ENCODE measurements at regions not wholly inside any gene's neighbourhood (a gene's known extent, or its start where the extent isn't known, plus 50 kb on each side); places are given as distances from the start of the nearest gene placed in this dataset.
"Not testable (repeated sequence)": the region's sequence is repeated elsewhere in the genome, so short reads cannot be mapped to it uniquely, and the experiment has no call there.

- no peaks in the 10 kb centered on the region for H3K36me3 ChIP-seq (ENCODE audit: insufficient read depth, insufficient read length, low read length)
- H3K4me3 ChIP-seq (ENCODE audit: insufficient read length, low read depth) = no peak overlapping the region
- TF ChIP-seq ZNF274 (IDR thresholded peaks at IDR 0.05; ENCODE audit: low read depth, low read length) (no peak), YY1 (IDR thresholded peaks at IDR 0.05; ENCODE audit: insufficient read depth, insufficient read length) (no peak), SUZ12 (IDR thresholded peaks at IDR 0.05; ENCODE audit: extremely low read depth, insufficient read depth, insufficient read length) (no peak)
- no peak for DNase-seq (ENCODE audit: low read depth, low spot score)
- H3K9me3 ChIP-seq (ENCODE audit: insufficient read depth, low read length) = no peaks in the 10 kb centered on the region
- no peak overlapping the region for H3K9ac ChIP-seq (ENCODE audit: insufficient read length, low read depth)
- H3K27me3 ChIP-seq (ENCODE audit: insufficient read depth, insufficient read length) = no peaks in the 10 kb centered on the region
- H3K4me1 ChIP-seq (ENCODE audit: insufficient read depth, insufficient read length) = no peaks in the 10 kb centered on the region
Observed at GRCh38 chr13:87821512-87821911, 150.3 kb downstream of the SLITRK5 start.

- H3K4me1 ChIP-seq (ENCODE audit: insufficient read depth, insufficient read length); H3K27me3 ChIP-seq (ENCODE audit: insufficient read depth, insufficient read length); H3K36me3 ChIP-seq (ENCODE audit: insufficient read depth, insufficient read length, low read length); H3K4me3 ChIP-seq (ENCODE audit: insufficient read length, low read depth); H3K9ac ChIP-seq (ENCODE audit: insufficient read length, low read depth); H3K9me3 ChIP-seq (ENCODE audit: insufficient read depth, low read length); DNase-seq (ENCODE audit: low read depth, low spot score): not testable (repeated sequence)
Observed at GRCh38 chr13:87826301-87826700, 155.1 kb downstream of the SLITRK5 start.

- Histone ChIP-seq H3K4me3 (ENCODE audit: insufficient read length, low read depth) (no peak overlapping the region), H3K4me1 (ENCODE audit: insufficient read depth, insufficient read length) (no peaks in the 10 kb centered on the region), H3K9me3 (ENCODE audit: insufficient read depth, low read length) (no peaks in the 10 kb centered on the region), H3K36me3 (ENCODE audit: insufficient read depth, insufficient read length, low read length) (no peaks in the 10 kb centered on the region), H3K27me3 (ENCODE audit: insufficient read depth, insufficient read length) (no peaks in the 10 kb centered on the region), H3K9ac (ENCODE audit: insufficient read length, low read depth) (no peak overlapping the region)
- TF ChIP-seq SUZ12 (IDR thresholded peaks at IDR 0.05; ENCODE audit: extremely low read depth, insufficient read depth, insufficient read length) (no peak), ZNF274 (IDR thresholded peaks at IDR 0.05; ENCODE audit: low read depth, low read length) (no peak), YY1 (IDR thresholded peaks at IDR 0.05; ENCODE audit: insufficient read depth, insufficient read length) (no peak)
- no peak for DNase-seq (ENCODE audit: low read depth, low spot score)
Observed at GRCh38 chr13:87827479-87827878, 156.3 kb downstream of the SLITRK5 start.

DNA sequence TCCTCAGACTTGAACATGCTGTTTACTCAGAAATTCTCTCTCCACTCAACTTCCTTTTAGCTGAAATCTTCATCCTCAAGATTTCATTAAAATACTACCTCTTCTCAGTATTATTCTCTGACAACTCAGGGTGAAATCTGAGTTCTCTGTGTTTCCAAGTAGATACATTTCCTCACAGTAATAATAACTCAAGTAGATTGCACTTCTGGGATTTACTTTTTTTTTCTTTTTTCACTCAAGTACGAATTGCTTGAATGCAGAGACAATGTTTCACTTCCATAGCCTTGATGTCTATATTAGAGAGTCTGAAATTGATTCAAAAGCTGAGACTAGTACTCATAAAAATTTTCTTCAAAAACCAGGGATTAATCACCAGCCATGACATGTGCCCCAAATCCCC, 166.4 kb downstream of the SLITRK5 start:
- no peaks in the 10 kb centered on the region for H3K36me3 ChIP-seq (ENCODE audit: insufficient read depth, insufficient read length, low read length)
- no peaks in the 10 kb centered on the region for H3K4me1 ChIP-seq (ENCODE audit: insufficient read depth, insufficient read length)
- DNase-seq (ENCODE audit: low read depth, low spot score) = no peak
- TF ChIP-seq SUZ12 (IDR thresholded peaks at IDR 0.05; ENCODE audit: extremely low read depth, insufficient read depth, insufficient read length) (no peak), ZNF274 (IDR thresholded peaks at IDR 0.05; ENCODE audit: low read depth, low read length) (no peak), YY1 (IDR thresholded peaks at IDR 0.05; ENCODE audit: insufficient read depth, insufficient read length) (no peak)
- no peaks in the 10 kb centered on the region for H3K9me3 ChIP-seq (ENCODE audit: insufficient read depth, low read length)
- no peaks in the 10 kb centered on the region for H3K27me3 ChIP-seq (ENCODE audit: insufficient read depth, insufficient read length)
- no peak overlapping the region for H3K9ac ChIP-seq (ENCODE audit: insufficient read length, low read depth)
- H3K4me3 ChIP-seq (ENCODE audit: insufficient read length, low read depth) = no peak overlapping the region

DNA sequence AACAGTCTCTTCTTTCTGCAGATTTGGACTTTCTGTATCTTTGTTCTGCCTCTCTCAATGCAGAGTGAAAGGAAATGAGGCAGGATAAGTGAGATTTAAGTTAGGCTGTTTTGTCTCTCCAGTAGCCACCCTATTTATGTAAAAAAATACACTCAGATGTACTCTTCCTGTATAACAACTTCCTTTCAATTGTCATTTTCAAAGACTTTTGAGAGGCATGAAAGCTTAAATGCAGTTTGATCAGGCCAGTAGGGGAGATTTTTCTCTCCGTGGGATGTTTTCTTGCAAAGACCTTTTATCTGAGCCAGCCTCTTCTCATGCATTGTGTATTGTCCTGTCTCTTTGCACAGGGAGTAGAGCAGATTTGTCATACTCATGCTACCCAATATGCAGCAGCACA, 166.8 kb downstream of the SLITRK5 start:
- no peak for DNase-seq (ENCODE audit: low read depth, low spot score)
- Histone ChIP-seq H3K4me3 (ENCODE audit: insufficient read length, low read depth) (no peak overlapping the region), H3K36me3 (ENCODE audit: insufficient read depth, insufficient read length, low read length) (no peaks in the 10 kb centered on the region), H3K9ac (ENCODE audit: insufficient read length, low read depth) (no peak overlapping the region), H3K4me1 (ENCODE audit: insufficient read depth, insufficient read length) (no peaks in the 10 kb centered on the region), H3K9me3 (ENCODE audit: insufficient read depth, low read length) (no peaks in the 10 kb centered on the region), H3K27me3 (ENCODE audit: insufficient read depth, insufficient read length) (no peaks in the 10 kb centered on the region)
- TF ChIP-seq YY1 (IDR thresholded peaks at IDR 0.05; ENCODE audit: insufficient read depth, insufficient read length) (no peak), ZNF274 (IDR thresholded peaks at IDR 0.05; ENCODE audit: low read depth, low read length) (no peak), SUZ12 (IDR thresholded peaks at IDR 0.05; ENCODE audit: extremely low read depth, insufficient read depth, insufficient read length) (no peak)

DNA sequence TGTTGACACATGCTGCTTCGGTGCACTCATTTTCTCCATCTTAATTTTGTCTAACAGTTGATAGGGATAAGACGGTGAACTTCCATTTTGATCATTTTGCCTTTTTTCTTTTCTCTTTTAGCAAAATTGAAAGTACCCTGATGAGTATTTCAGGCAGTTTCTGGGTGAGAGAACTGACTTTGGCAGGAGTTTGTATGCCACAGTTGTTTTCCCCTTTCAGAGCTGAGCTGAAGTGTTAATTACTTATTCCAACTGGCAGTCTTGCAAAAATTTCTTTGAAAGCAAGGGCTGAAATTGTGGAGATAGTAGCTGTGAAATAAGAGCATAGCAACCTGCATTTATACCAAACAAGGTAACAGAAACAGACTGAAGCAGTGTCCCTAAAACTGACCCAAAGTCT, 180.2 kb downstream of the SLITRK5 start:
- no peaks in the 10 kb centered on the region for H3K36me3 ChIP-seq (ENCODE audit: insufficient read depth, insufficient read length, low read length)
- no peak for DNase-seq (ENCODE audit: low read depth, low spot score)
- H3K4me1 ChIP-seq (ENCODE audit: insufficient read depth, insufficient read length) = no peaks in the 10 kb centered on the region
- TF ChIP-seq ZNF274 (IDR thresholded peaks at IDR 0.05; ENCODE audit: low read depth, low read length) (no peak), SUZ12 (IDR thresholded peaks at IDR 0.05; ENCODE audit: extremely low read depth, insufficient read depth, insufficient read length) (no peak), YY1 (IDR thresholded peaks at IDR 0.05; ENCODE audit: insufficient read depth, insufficient read length) (no peak)
- H3K9ac ChIP-seq (ENCODE audit: insufficient read length, low read depth) = no peak overlapping the region
- H3K4me3 ChIP-seq (ENCODE audit: insufficient read length, low read depth) = no peak overlapping the region
- H3K27me3 ChIP-seq (ENCODE audit: insufficient read depth, insufficient read length) = no peaks in the 10 kb centered on the region
- no peaks in the 10 kb centered on the region for H3K9me3 ChIP-seq (ENCODE audit: insufficient read depth, low read length)

- Histone ChIP-seq H3K9ac (ENCODE audit: insufficient read length, low read depth) (no peak overlapping the region), H3K9me3 (ENCODE audit: insufficient read depth, low read length) (no peaks in the 10 kb centered on the region), H3K36me3 (ENCODE audit: insufficient read depth, insufficient read length, low read length) (no peaks in the 10 kb centered on the region), H3K27me3 (ENCODE audit: insufficient read depth, insufficient read length) (no peaks in the 10 kb centered on the region), H3K4me3 (ENCODE audit: insufficient read length, low read depth) (no peak overlapping the region), H3K4me1 (ENCODE audit: insufficient read depth, insufficient read length) (no peaks in the 10 kb centered on the region)
- no peak for DNase-seq (ENCODE audit: low read depth, low spot score)
- TF ChIP-seq ZNF274 (IDR thresholded peaks at IDR 0.05; ENCODE audit: low read depth, low read length) (no peak), SUZ12 (IDR thresholded peaks at IDR 0.05; ENCODE audit: extremely low read depth, insufficient read depth, insufficient read length) (no peak), YY1 (IDR thresholded peaks at IDR 0.05; ENCODE audit: insufficient read depth, insufficient read length) (no peak)
Observed at GRCh38 chr13:87855553-87855952, 184.4 kb downstream of the SLITRK5 start.

DNA sequence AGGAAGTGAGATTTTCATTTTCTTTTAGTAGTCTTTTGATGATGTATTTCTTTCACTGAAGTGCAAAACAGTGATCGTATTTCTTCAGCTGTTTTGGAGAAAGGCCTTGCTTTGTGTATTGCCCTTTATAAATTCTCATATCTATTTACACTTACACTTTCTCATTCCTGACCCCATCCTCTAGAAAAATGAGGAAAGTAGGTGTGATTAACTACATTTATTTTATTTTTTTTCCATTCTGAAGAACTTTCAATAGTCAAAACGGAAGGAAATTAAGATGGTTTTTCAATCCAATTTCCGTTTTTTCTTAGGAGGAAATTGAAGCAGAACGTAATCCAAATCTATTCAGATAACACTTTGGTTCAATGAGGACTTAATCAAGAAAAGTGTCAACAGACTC, 188.1 kb downstream of the SLITRK5 start:
- Histone ChIP-seq H3K4me3 (ENCODE audit: insufficient read length, low read depth) (no peak overlapping the region), H3K27me3 (ENCODE audit: insufficient read depth, insufficient read length) (no peaks in the 10 kb centered on the region), H3K36me3 (ENCODE audit: insufficient read depth, insufficient read length, low read length) (no peaks in the 10 kb centered on the region), H3K9me3 (ENCODE audit: insufficient read depth, low read length) (no peaks in the 10 kb centered on the region), H3K4me1 (ENCODE audit: insufficient read depth, insufficient read length) (no peaks in the 10 kb centered on the region), H3K9ac (ENCODE audit: insufficient read length, low read depth) (no peak overlapping the region)
- DNase-seq (ENCODE audit: low read depth, low spot score) = no peak
- TF ChIP-seq YY1 (IDR thresholded peaks at IDR 0.05; ENCODE audit: insufficient read depth, insufficient read length) (no peak), SUZ12 (IDR thresholded peaks at IDR 0.05; ENCODE audit: extremely low read depth, insufficient read depth, insufficient read length) (no peak), ZNF274 (IDR thresholded peaks at IDR 0.05; ENCODE audit: low read depth, low read length) (no peak)
